NCI-H2029 treated with DMSO at 0.1 percent for 48 hours (cell line): ENCODE measurements at regions not wholly inside any gene's neighbourhood (a gene's known extent, or its start where the extent isn't known, plus 50 kb on each side); places are given as distances from the start of the nearest gene placed in this dataset.

ENCODE experiments used
- DNase-seq: peaks from one replicate; lab custom pipeline; 2025; lab: John Stamatoyannopoulos, UW

- no peak for DNase-seq
These were observed 908.1 kb upstream of the TMEM132C start for GRCh38 chr12:127358888-127359287.

- DNase-seq, result no peak
These were observed 906.4 kb upstream of the TMEM132C start for GRCh38 chr12:127360580-127360979.

DNA sequence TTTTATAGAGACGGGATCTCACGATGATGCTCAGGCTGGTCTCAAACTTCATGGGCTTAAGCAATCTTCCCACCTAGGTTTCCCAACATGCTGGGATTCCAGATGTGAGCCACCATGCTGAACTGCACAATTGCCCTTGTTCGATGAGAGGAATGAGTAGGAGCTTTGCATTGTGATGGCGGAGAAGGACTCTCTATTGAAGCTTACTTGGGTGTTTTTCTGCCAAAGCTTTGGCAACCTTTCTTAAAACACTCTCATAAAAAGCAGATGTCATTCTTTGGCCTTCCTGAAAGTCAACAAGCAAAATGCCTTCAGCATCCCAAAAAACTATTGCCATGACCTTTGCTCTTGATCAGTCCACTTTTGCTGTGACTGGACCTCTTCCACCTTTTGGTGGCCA, 904.8 kb upstream of the TMEM132C start:
- no peak for DNase-seq

GRCh38 chr12:127363392-127363791, 903.6 kb upstream of the TMEM132C start:
- no peak for DNase-seq

GRCh38 chr12:127373559-127373958, 893.4 kb upstream of the TMEM132C start:
- no peak for DNase-seq

GRCh38 chr12:127374447-127374846, 892.5 kb upstream of the TMEM132C start:
- DNase-seq, result no peak

DNA sequence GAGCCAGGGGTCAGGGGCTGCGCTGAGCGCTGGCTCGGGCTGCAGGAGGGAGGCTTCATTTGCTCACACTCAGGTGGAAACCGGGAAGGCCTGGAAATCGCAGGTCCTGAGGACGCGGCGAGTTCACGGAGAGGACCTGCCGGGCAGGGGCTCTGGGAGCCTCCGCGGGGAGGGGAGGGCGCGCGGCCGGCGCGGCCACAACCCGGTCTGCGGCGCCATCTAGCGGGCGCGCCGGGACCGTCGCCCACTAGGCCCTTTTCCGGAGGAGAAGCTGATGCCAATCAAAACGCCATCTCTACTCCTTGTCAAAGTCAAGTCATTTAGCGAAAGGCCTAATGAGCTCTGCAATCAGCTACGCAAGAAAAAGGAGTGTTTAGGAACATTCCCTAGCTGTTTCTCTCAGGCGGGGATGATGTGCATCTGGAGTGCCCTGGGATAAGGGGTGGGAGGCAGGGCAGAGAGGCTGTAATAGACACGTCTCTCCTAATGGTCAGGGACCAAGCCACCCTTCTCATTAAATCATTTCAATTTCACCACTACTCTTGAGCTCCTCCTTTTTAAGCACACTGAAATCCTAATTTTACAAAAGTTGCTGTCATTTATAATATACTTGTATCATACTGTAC, 885.8 kb upstream of the TMEM132C start:
- DNase-seq, result peak; percentile 8

- no peak for DNase-seq
These were observed 885.3 kb upstream of the TMEM132C start for GRCh38 chr12:127381681-127382080.

- no peak for DNase-seq
These were observed 883.7 kb upstream of the TMEM132C start for GRCh38 chr12:127383281-127383680.

GRCh38 chr12:127386723-127387122, 880.2 kb upstream of the TMEM132C start:
- DNase-seq, result no peak

DNA sequence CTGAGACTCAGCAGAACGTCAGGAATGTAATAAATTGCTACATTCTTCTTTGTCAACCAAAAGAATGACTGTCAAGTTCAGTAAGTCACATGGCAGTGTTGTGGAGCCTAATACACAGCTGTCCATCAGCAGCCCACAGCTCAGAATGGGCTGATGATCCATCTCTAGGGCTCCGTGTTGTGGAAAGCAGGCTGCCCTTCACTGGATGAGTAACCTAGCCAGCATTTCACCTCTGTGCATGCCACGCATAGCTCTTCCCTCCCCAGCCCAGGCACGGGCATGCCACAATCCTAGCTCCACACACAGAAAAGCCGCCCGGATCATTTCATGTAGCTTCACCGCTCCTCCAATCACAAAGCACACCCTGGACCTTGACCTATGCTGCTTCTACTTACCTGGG, 878.0 kb upstream of the TMEM132C start:
- no peak for DNase-seq

DNA sequence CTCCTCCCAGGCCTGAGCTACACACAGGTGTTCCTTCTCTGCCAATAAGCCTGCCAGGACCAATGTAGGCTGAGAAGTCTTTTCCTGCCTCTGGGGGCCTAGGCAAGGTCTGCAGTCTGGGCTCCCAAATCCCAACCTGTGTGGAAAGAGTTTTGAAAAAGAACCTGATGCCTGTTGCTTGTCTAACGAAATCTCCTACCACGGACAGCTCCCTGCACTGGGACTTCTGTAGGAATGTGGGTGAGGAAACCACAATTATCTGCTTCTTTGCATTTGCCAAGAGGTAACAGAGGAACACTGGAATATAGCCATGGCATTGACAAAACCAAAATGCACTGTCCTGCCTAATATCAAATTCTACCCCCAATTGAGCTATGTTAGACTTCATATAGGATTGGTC, 877.0 kb upstream of the TMEM132C start:
- no peak for DNase-seq

GRCh38 chr12:127393465-127393864, 873.5 kb upstream of the TMEM132C start:
- peak; percentile 74 for DNase-seq

- DNase-seq, result no peak
These were observed 873.1 kb upstream of the TMEM132C start for GRCh38 chr12:127393896-127394295.

DNA sequence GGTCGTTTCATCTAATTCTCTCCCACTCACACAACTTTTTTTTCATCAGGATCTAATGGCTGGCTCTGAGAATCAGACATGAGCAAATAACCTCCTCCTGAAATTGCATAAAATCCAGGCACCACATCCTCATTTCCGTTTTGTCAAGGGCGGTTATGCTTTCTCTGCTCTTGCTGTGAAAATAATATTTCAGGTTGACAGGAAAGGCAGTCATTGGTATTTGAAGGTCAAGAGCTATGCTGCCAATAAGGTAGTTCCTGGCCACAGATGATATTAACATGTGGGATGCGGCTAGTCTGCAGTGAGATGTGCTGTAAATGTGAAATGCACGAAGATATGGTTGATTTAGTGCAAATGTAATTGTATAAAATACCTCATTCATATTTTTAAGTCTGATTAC, 870.2 kb upstream of the TMEM132C start:
- DNase-seq, result no peak

DNA sequence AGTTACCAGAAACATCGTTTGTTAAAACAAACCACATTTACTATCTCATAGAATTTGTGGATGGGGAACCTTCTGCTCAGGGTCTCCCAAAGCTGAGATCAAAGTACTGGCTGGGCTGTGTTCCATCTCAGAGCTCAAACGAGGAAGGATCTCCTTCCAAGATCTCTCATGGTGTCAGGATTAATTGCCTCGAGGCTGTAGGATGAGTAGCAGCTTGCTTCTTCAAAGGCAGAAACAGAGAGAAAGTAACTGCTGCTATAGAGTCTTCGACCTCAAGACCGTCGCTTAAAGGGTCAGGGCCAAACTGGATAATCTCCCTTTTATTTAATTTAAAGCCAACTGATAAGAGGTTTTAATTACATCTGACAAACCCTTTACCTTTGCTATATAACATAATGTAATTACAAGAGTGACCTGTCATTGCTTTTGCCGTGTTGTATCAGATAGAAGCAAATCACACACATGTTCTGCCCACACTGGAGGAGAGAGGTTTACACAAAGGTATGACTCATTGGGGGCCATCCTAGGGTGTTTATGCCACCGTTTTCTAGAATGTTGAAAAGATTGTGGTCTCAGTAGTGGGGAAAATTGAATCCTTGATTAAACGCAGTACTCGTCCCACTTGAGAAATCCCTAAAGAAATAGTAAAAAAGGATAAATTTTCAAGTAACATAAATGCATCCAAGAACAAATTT, 868.8 kb upstream of the TMEM132C start:
- DNase-seq, result no peak

GRCh38 chr12:127399451-127399850, 867.5 kb upstream of the TMEM132C start:
- no peak for DNase-seq

DNA sequence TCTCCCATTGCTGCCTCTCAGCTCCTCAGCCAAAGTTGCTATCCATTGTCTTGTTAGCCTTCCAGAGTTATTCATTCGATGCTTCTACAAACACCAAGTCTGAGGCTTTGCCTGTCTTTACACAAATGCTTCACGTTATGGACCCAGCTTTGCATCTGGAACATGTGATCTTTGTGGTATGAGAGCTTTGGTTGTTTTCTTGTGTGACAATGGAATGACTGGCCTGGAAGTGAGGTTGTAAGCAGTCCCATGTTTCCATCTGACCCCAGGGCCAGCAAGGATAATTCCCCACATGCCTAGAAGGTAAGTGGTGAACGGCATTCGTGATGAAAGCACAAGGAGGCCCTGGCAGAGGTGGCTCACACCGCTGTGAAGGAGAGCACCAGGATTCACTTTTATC, 866.7 kb upstream of the TMEM132C start:
- DNase-seq, result no peak

DNA sequence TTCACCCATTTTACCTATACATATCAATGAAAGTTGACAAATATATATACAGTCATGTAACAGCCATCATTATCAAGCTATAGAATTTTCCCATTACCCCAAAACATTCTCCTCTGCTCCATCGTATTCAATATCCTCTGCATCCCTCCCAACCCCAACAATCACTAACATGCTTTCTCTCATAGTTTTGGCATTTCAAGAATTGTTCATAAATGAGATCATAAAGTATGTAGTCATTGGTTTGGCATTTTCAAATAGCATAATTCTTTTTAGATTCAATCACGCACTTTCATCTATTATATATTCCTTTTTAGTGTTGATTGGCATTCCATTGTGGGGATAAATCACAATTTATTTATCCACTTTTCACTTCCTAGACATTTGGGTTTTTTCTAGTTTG, 866.0 kb upstream of the TMEM132C start:
- no peak for DNase-seq

- DNase-seq, result no peak
These were observed 865.4 kb upstream of the TMEM132C start for GRCh38 chr12:127401536-127401935.

GRCh38 chr12:127411166-127411915, 855.6 kb upstream of the TMEM132C start:
- no peak for DNase-seq

GRCh38 chr12:127411981-127412380, 855.0 kb upstream of the TMEM132C start:
- no peak for DNase-seq

DNA sequence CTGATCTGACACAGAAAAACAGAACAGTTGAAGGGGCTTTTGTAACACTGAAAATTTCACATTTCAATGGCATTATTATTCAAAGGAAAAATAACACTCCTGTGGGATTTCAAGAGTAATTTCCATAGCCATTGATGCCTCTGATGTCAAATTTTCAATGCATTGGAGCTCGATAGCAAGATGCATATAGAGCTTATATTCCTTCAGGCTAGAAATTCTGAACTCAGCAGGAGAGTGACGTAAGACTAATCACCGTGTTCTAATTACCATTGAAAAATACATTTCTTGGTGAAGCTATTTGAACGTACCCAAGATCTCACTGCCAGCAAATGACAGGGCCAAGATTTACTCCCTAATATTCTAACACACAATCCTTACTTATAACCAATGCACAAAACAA, 854.1 kb upstream of the TMEM132C start:
- DNase-seq, result no peak
